PFSK-1 (cell line): ENCODE measurements at regions not wholly inside any gene's neighbourhood (a gene's known extent, or its start where the extent isn't known, plus 50 kb on each side); places are given as distances from the start of the nearest gene placed in this dataset.

Experiments
- FOXP2 ChIP-seq: optimal IDR thresholded peaks from 2 replicates; pipeline ENCODE3; 2011; ENCODE audit warnings: borderline replicate concordance, control low read depth, inconsistent platforms; ENCODE audit not compliant: insufficient read depth; ENCODE audit errors: extremely low read length, extremely low read depth
- POLR2AphosphoS5 ChIP-seq: IDR thresholded peaks from 2 replicates; pipeline ENCODE4 v1.6.1; 2012; ENCODE audit warnings: low read depth, mild to moderate bottlenecking, control low read depth, low read length, moderate library complexity
- REST ChIP-seq, 2 experiments: IDR thresholded peaks; 2 replicates each; pipeline versions ENCODE4 v1.6.1 to v1.8.0; 2011 to 2012; ENCODE audit warnings: low read depth in 2 of 2, low read length in 2 of 2, control low read depth in 1 of 2, inconsistent platforms in 1 of 2, mild to moderate bottlenecking in 1 of 2, moderate library complexity in 1 of 2; ENCODE audit not compliant: insufficient read depth in 1 of 2
- SIN3A ChIP-seq: IDR thresholded peaks from 2 replicates; pipeline ENCODE4 v1.6.1; 2012; ENCODE audit warnings: mild to moderate bottlenecking, low read length, moderate library complexity, borderline replicate concordance; ENCODE audit not compliant: insufficient read depth
- TAF1 ChIP-seq: IDR thresholded peaks from 2 replicates; pipeline ENCODE4 v1.6.1; 2012; ENCODE audit warnings: low read length, control low read depth, borderline replicate concordance; ENCODE audit not compliant: insufficient read depth

GRCh38 chr3:153734777-153735551 lies 386.2 kb upstream of the ARHGEF26 start:
- TF ChIP-seq FOXP2 (no peak), SIN3A (no peak), POLR2AphosphoS5 (no peak), REST (IDR thresholded peaks at IDR 0.05; ENCODE audit: insufficient read depth in 1 of 2, low read depth in 2 of 2, low read length in 2 of 2) (no peak), TAF1 (no peak)

- TF ChIP-seq SIN3A (no peak), TAF1 (no peak), POLR2AphosphoS5 (no peak), FOXP2 (no peak), REST (IDR thresholded peaks at IDR 0.05; ENCODE audit: insufficient read depth in 1 of 2, low read depth in 2 of 2, low read length in 2 of 2) (no peak)
Measured at GRCh38 chr3:153740109-153740508, 381.1 kb upstream of the ARHGEF26 start.

GRCh38 chr3:153744889-153745288 lies 376.3 kb upstream of the ARHGEF26 start:
- TF ChIP-seq POLR2AphosphoS5, result no peak
- TF ChIP-seq FOXP2, result no peak
- TF ChIP-seq SIN3A, result no peak
- no peak for TF ChIP-seq REST (IDR thresholded peaks at IDR 0.05; ENCODE audit: insufficient read depth in 1 of 2, low read depth in 2 of 2, low read length in 2 of 2)
- no peak for TF ChIP-seq TAF1

- TF ChIP-seq SIN3A (no peak), REST (IDR thresholded peaks at IDR 0.05; ENCODE audit: insufficient read depth in 1 of 2, low read depth in 2 of 2, low read length in 2 of 2) (no peak), FOXP2 (no peak), TAF1 (no peak), POLR2AphosphoS5 (no peak)
Measured at GRCh38 chr3:153746211-153746610, 375.0 kb upstream of the ARHGEF26 start.
